K562 (cell line): ENCODE measurements at regions not wholly inside any gene's neighbourhood (a gene's known extent, or its start where the extent isn't known, plus 50 kb on each side); places are given as distances from the start of the nearest gene placed in this dataset.

Experiments used
- ATAC-seq: fragments of 200-7000 bp; cut with Tn5 transposase; 3 replicates; pipeline ENCODE4 v1.9.1; 2020; ENCODE audit warnings: moderate library complexity
- BruUV-seq: library from RNA; stranded (reverse); fragments of 400-500 nt; replicated peaks from 2 replicates; lab custom pipeline; 2021; lab: Mats Ljungman, UMichigan
- CTCF ChIA-PET: fragments of 300-600 bp; formaldehyde crosslinking; extraction: SDS; loops from one replicate; lab custom pipeline; 2021; ENCODE audit warnings: low intra/inter-chr PET ratio; lab: Yijun Ruan, JAX
- POLR2A ChIA-PET: fragments of 300-600, 350-650 bp; sonication (Branson Sonifier 250); formaldehyde crosslinking; extraction: SDS; loops from one replicate; lab custom pipeline; 2021; ENCODE audit warnings: antibody characterized with exemption, inconsistent platforms; lab: Yijun Ruan, JAX
- DNase-seq, 4 experiments: peaks; one replicate each; pipeline versions ENCODE4 v3.0.0 to v3.0.0-alpha.2; 2011 to 2018; ENCODE audit warnings: low spot score in 3 of 4, mixed read lengths in 3 of 4; ENCODE audit errors: extremely low read depth in 1 of 4
- FAIRE-seq: peaks from 2 replicates; lab custom pipeline; 2011; peaks lifted over from hg19 to GRCh38; lab: Jason Lieb, UNC
- H2AFZ ChIP-seq: 2 replicates; pipeline ENCODE4 v1.6.0; 2011; ENCODE audit warnings: low read depth, low read length, control low read depth, inconsistent platforms
- H3K27ac ChIP-seq: fragments of 200-600 bp; 3 replicates; pipeline ENCODE4 v1.8.0; 2011; ENCODE audit warnings: low read depth, mild to moderate bottlenecking, control low read depth, inconsistent platforms, low read length, moderate library complexity, mixed read lengths; ENCODE audit errors: extremely low read depth
- H3K27me3 ChIP-seq, 2 experiments: fragments of 300-600 bp in 1 of 2; 2 replicates in 1 of 2; 3 replicates in 1 of 2; pipeline versions ENCODE4 v1.6.0 to v1.8.0; 2011; ENCODE audit warnings: inconsistent platforms in 2 of 2, low read length in 2 of 2, mild to moderate bottlenecking in 1 of 2, mixed read lengths in 1 of 2, moderate library complexity in 1 of 2; ENCODE audit not compliant: control insufficient read depth in 2 of 2, insufficient read depth in 2 of 2
- H3K36me3 ChIP-seq: fragments of 300-600 bp; 3 replicates; pipeline ENCODE4 v1.8.0; 2011; ENCODE audit warnings: mild to moderate bottlenecking, low read length, inconsistent platforms; ENCODE audit not compliant: control insufficient read depth, insufficient read depth
- H3K4me1 ChIP-seq, 2 experiments: fragments of 200-600 bp in 1 of 2; replicated peaks in 1 of 2; 2 replicates in 1 of 2; 3 replicates in 1 of 2; pipeline versions ENCODE4 v1.5.1 to v1.8.0; 2011; ENCODE audit warnings: inconsistent platforms in 2 of 2, low read length in 2 of 2, mild to moderate bottlenecking in 1 of 2, mixed read lengths in 1 of 2, moderate library complexity in 1 of 2; ENCODE audit not compliant: control insufficient read depth in 2 of 2, insufficient read depth in 2 of 2
- H3K4me2 ChIP-seq: 2 replicates; pipeline ENCODE4 v1.6.1; 2011; ENCODE audit warnings: low read length, control low read depth, inconsistent platforms, mixed read lengths; ENCODE audit not compliant: insufficient read depth
- H3K4me3 ChIP-seq: fragments of 200-600 bp; sonication (generic), shearing (Covaris generic); 2 replicates; pipeline ENCODE4 v1.5.1; 2016; ENCODE audit warnings: control low read depth, inconsistent platforms
- H3K79me2 ChIP-seq: fragments of 200-600 bp; 3 replicates; pipeline ENCODE4 v1.8.0; 2011; ENCODE audit warnings: low read length, inconsistent platforms; ENCODE audit not compliant: control insufficient read depth, insufficient read depth
- H3K9ac ChIP-seq, 2 experiments: 2 replicates each; pipeline versions ENCODE4 v1.6.0 to v1.6.1; 2011; ENCODE audit warnings: low read depth in 2 of 2, low read length in 2 of 2, control low read depth in 1 of 2, inconsistent platforms in 1 of 2, mild to moderate bottlenecking in 1 of 2, mixed read lengths in 1 of 2; ENCODE audit not compliant: insufficient read depth in 1 of 2
- H3K9me1 ChIP-seq: one replicate; pipeline ENCODE4 v1.6.0; 2011; ENCODE audit warnings: inconsistent platforms, mild to moderate bottlenecking, low read length, moderate library complexity; ENCODE audit not compliant: control insufficient read depth, insufficient read depth
- H3K9me3 ChIP-seq: replicated peaks from 2 replicates; pipeline ENCODE4 v1.5.1; 2011; ENCODE audit warnings: low read depth, low read length, inconsistent platforms; ENCODE audit not compliant: control insufficient read depth, insufficient read depth
- H4K20me1 ChIP-seq: replicated peaks from 2 replicates; pipeline ENCODE4 v1.6.1; 2011; ENCODE audit warnings: low read length, inconsistent platforms, mixed read lengths; ENCODE audit not compliant: control insufficient read depth, insufficient read depth
- GTF2F1 ChIP-seq: IDR thresholded peaks from 2 replicates; pipeline ENCODE4 v1.6.1; 2011; ENCODE audit warnings: low read depth, low read length, improper control_type of control experiment
- HNRNPH1 ChIP-seq: fragments of 200-400 bp; formaldehyde crosslinking; optimal IDR thresholded peaks from 2 replicates; pipeline ENCODE3; 2017; ENCODE audit warnings: low read depth, mild to moderate bottlenecking, low read length, moderate library complexity
- POLR2A ChIP-seq: fragments of 450-650 bp; conservative IDR thresholded peaks from 2 replicates; pipeline ENCODE4 v1.6.1; 2016
- RBBP5 ChIP-seq: fragments of 200-600 bp; sonication (generic); IDR thresholded peaks from 2 replicates; pipeline ENCODE4 v1.6.1; 2012; ENCODE audit warnings: borderline replicate concordance, mild to moderate bottlenecking, low read length, control low read depth, inconsistent platforms; ENCODE audit not compliant: insufficient read depth, poor library complexity, severe bottlenecking
- SMARCA4 ChIP-seq: fragments of 450-650 bp; IDR thresholded peaks from 2 replicates; pipeline ENCODE4 v1.6.1; 2016
- TEAD4 ChIP-seq, 2 experiments: sonication (generic) in 1 of 2; formaldehyde crosslinking in 1 of 2; IDR thresholded peaks; 2 replicates each; pipeline versions ENCODE4 v1.6.1 to v1.8.0; 2012 to 2022; ENCODE audit warnings: borderline replicate concordance in 1 of 2, inconsistent platforms in 1 of 2, low read length in 1 of 2, mild to moderate bottlenecking in 1 of 2, missing genetic modification reagents in 1 of 2
- ZC3H11A ChIP-seq: IDR thresholded peaks from 2 replicates; pipeline ENCODE4 v1.6.1; 2012; ENCODE audit warnings: low read depth, low read length, improper control_type of control experiment
- ZKSCAN3 ChIP-seq: fragments of 250-450 bp; sonication (Bioruptor Pico); IDR thresholded peaks from 2 replicates; pipeline ENCODE4 v1.4.0; 2020
- ZNF436 ChIP-seq: fragments of 250-450, 450-650 bp; sonication (Bioruptor Pico); formaldehyde crosslinking; IDR thresholded peaks from 2 replicates; pipeline ENCODE4 v1.7.0; 2020; ENCODE audit warnings: mild to moderate bottlenecking
- ZNF583 ChIP-seq: fragments of 250-450 bp; sonication (Bioruptor Pico); IDR thresholded peaks from 2 replicates; pipeline ENCODE4 v1.4.0; 2020
- ZNF707 ChIP-seq: fragments of 250-450 bp; sonication (Bioruptor Pico); conservative IDR thresholded peaks from 2 replicates; pipeline ENCODE4 v1.8.0; 2022; ENCODE audit warnings: inconsistent platforms, mild to moderate bottlenecking, moderate library complexity
- WGBS: fragments of 100-300 bp; shearing (Covaris generic); methylation state at CpG from one replicate; pipeline ENCODE4 v1.1.6; 2016; ENCODE audit warnings: low coverage, mixed read lengths; ENCODE audit not compliant: insufficient coverage; ENCODE audit errors: missing lambda C conversion rate; 5-methylcytosine and 5-hydroxymethylcytosine counted together
- in situ Hi-C: fragments of 300-500 bp; cut with MboI; formaldehyde crosslinking; loops from 4 replicates; pipeline ENCODE4 v1.15.0; 2018; ENCODE audit warnings: inconsistent platforms, mixed read lengths
- intact Hi-C: fragments of 100-400 bp; cut with micrococcal nuclease; formaldehyde crosslinking; loops from 2 replicates; pipeline ENCODE4 v1.14.2; 2022
- TF ChIP-seq, protein P1 (sequence below): fragments of 250-450 bp; sonication (Bioruptor Pico); IDR thresholded peaks from 2 replicates; pipeline ENCODE4 v1.5.0; 2021; ENCODE audit warnings: mild to moderate bottlenecking, borderline replicate concordance
- TF ChIP-seq, protein P2 (sequence below): sonication (generic); formaldehyde crosslinking; IDR thresholded peaks from 2 replicates; pipeline ENCODE4 v1.8.0; 2023; ENCODE audit warnings: mild to moderate bottlenecking, missing genetic modification reagents
- TF ChIP-seq, protein P3 (sequence below): sonication (generic); formaldehyde crosslinking; IDR thresholded peaks from 2 replicates; pipeline ENCODE4 v1.8.0; 2022; ENCODE audit warnings: mild to moderate bottlenecking, missing genetic modification reagents, borderline replicate concordance

DNA sequence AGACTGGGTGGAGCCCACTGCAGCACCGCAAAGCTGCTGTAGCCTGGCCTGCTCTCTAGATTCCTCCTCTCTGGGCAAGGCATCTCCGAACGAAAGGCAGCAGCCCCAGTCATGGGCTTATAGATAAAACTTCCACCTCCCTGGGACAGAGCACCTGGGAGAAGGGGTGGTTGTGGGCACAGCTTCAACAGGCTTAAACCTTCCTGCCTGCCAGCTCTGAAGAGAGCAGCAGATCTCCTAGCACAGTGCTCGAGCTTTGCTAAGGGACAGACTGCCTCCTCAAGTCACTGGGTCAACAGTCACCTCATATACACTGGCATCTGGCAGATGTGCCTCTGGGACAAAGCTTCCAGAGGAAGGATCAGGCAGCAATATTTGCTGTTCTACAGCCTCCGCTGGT lies 117.3 kb downstream of the EHF start:
- H3K4me3 ChIP-seq = no peak overlapping the region
- H3K9me1 ChIP-seq = no peaks in the 10 kb centered on the region
- no peak overlapping the region for H3K27ac ChIP-seq
- POLR2A ChIA-PET = no interaction called here
- no peaks in the 10 kb centered on the region for H3K4me1 ChIP-seq
- H3K36me3 ChIP-seq = no peaks in the 10 kb centered on the region
- H3K9me3 ChIP-seq = no peaks in the 10 kb centered on the region
- 62% methylated on average over 5 of the region's 5 CpGs for WGBS
- no peak overlapping the region for H2AFZ ChIP-seq
- no peak for TF ChIP-seq ZNF583 (CRISPR knock-in tag)
- TF ChIP-seq, protein P1, sequence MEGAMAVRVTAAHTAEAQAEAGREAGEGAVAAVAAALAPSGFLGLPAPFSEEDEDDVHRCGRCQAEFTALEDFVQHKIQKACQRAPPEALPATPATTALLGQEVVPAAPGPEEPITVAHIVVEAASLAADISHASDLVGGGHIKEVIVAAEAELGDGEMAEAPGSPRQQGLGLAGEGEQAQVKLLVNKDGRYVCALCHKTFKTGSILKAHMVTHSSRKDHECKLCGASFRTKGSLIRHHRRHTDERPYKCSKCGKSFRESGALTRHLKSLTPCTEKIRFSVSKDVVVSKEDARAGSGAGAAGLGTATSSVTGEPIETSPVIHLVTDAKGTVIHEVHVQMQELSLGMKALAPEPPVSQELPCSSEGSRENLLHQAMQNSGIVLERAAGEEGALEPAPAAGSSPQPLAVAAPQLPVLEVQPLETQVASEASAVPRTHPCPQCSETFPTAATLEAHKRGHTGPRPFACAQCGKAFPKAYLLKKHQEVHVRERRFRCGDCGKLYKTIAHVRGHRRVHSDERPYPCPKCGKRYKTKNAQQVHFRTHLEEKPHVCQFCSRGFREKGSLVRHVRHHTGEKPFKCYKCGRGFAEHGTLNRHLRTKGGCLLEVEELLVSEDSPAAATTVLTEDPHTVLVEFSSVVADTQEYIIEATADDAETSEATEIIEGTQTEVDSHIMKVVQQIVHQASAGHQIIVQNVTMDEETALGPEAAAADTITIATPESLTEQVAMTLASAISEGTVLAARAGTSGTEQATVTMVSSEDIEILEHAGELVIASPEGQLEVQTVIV (CRISPR knock-in tag) = no peak
- TF ChIP-seq, protein P2, sequence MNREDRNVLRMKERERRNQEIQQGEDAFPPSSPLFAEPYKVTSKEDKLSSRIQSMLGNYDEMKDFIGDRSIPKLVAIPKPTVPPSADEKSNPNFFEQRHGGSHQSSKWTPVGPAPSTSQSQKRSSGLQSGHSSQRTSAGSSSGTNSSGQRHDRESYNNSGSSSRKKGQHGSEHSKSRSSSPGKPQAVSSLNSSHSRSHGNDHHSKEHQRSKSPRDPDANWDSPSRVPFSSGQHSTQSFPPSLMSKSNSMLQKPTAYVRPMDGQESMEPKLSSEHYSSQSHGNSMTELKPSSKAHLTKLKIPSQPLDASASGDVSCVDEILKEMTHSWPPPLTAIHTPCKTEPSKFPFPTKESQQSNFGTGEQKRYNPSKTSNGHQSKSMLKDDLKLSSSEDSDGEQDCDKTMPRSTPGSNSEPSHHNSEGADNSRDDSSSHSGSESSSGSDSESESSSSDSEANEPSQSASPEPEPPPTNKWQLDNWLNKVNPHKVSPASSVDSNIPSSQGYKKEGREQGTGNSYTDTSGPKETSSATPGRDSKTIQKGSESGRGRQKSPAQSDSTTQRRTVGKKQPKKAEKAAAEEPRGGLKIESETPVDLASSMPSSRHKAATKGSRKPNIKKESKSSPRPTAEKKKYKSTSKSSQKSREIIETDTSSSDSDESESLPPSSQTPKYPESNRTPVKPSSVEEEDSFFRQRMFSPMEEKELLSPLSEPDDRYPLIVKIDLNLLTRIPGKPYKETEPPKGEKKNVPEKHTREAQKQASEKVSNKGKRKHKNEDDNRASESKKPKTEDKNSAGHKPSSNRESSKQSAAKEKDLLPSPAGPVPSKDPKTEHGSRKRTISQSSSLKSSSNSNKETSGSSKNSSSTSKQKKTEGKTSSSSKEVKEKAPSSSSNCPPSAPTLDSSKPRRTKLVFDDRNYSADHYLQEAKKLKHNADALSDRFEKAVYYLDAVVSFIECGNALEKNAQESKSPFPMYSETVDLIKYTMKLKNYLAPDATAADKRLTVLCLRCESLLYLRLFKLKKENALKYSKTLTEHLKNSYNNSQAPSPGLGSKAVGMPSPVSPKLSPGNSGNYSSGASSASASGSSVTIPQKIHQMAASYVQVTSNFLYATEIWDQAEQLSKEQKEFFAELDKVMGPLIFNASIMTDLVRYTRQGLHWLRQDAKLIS = no peak
- no peak for TF ChIP-seq ZKSCAN3 (CRISPR knock-in tag)
- no peak for TF ChIP-seq TEAD4 (IDR thresholded peaks at IDR 0.05; ENCODE audit: low read length)
- TF ChIP-seq TEAD4 (CRISPR knock-in tag; IDR thresholded peaks at IDR 0.05; ENCODE audit: borderline replicate concordance) = no peak
- no peak for TF ChIP-seq ZNF436 (CRISPR knock-in tag)
- TF ChIP-seq, protein P3, sequence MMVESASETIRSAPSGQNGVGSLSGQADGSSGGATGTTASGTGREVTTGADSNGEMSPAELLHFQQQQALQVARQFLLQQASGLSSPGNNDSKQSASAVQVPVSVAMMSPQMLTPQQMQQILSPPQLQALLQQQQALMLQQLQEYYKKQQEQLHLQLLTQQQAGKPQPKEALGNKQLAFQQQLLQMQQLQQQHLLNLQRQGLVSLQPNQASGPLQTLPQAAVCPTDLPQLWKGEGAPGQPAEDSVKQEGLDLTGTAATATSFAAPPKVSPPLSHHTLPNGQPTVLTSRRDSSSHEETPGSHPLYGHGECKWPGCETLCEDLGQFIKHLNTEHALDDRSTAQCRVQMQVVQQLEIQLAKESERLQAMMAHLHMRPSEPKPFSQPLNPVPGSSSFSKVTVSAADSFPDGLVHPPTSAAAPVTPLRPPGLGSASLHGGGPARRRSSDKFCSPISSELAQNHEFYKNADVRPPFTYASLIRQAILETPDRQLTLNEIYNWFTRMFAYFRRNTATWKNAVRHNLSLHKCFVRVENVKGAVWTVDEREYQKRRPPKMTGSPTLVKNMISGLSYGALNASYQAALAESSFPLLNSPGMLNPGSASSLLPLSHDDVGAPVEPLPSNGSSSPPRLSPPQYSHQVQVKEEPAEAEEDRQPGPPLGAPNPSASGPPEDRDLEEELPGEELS (CRISPR knock-in tag) = no peak
- no peak for TF ChIP-seq SMARCA4
- TF ChIP-seq ZNF707 (CRISPR knock-in tag) = no peak
- no peak for TF ChIP-seq ZC3H11A
- TF ChIP-seq POLR2A = no peak
- TF ChIP-seq GTF2F1 = no peak
- no peak for TF ChIP-seq RBBP5
- TF ChIP-seq HNRNPH1 = no peak
- TF ChIP-seq, all 486 proteins: peak for 0
- no peaks in the 10 kb centered on the region for H4K20me1 ChIP-seq
- H3K9ac ChIP-seq = no peak overlapping the region
- FAIRE-seq (no peak), ATAC-seq (no peak), DNase-seq (no peak)
- CTCF ChIA-PET = no interaction called here
- no TSS peak for BruUV-seq
- in situ Hi-C loops (no loop called here), intact Hi-C loops (no loop called here)
- H3K79me2 ChIP-seq = no peaks in the 10 kb centered on the region
- no peak overlapping the region for H3K4me2 ChIP-seq
- H3K27me3 ChIP-seq = no peaks in the 10 kb centered on the region
